HG03196 (cell line): ENCODE measurements at regions not wholly inside any gene's neighbourhood (a gene's known extent, or its start where the extent isn't known, plus 50 kb on each side); places are given as distances from the start of the nearest gene placed in this dataset.

ENCODE experiments used
- ATAC-seq: cut with Tn5 transposase; IDR thresholded peaks from one replicate; pipeline ENCODE4 v1.9.1; 2021; ENCODE audit not compliant: unreplicated experiment

DNA sequence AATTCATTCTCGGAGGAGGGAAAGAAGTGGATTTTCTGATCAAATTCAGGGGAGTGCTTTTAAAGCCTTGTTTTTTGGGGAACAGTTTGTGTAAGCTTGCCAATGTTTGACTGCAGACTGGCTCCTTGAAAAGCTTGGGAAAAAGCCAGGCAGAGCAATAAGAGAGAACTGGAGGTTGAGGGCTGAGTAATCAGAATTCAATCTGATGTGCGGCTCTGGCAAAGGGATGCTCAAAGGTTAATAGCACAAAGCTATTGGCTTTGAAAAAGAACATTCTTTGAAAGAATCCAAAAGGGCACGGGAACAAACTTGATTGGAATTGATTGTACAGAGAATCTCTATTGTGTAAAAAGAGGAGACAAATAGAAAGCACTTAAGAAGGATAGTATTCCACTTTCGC is 279.3 kb downstream of the YTHDC2 start:
- no peak for ATAC-seq

DNA sequence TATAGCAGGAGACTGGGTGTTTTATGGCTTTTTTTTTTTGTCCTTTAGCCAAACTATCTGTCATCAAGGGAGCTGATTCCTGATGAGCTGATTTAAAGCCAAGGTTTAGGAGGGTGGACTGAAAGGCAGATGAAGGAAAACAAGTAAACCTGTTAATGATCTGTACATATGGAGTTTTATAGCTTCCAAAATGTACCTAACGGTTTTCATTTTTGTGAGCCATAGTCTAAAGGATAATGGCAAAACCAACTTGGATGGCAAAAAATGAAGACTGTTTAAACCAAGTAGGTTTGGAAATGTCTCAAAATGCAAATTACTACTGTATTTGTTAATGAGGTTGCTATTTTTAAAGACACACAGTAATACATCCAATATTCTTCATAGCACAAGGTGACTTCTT is 281.5 kb downstream of the YTHDC2 start:
- ATAC-seq = no peak

- ATAC-seq = no peak
These were observed 287.2 kb downstream of the YTHDC2 start for GRCh38 chr5:113800686-113801085.

GRCh38 chr5:113804264-113804663 is 290.8 kb downstream of the YTHDC2 start:
- no peak for ATAC-seq

- no peak for ATAC-seq
These were observed 291.4 kb downstream of the YTHDC2 start for GRCh38 chr5:113804943-113805342.

GRCh38 chr5:113806250-113806649 is 292.8 kb downstream of the YTHDC2 start:
- ATAC-seq = no peak

GRCh38 chr5:113806904-113807303 is 293.4 kb downstream of the YTHDC2 start:
- no peak for ATAC-seq

DNA sequence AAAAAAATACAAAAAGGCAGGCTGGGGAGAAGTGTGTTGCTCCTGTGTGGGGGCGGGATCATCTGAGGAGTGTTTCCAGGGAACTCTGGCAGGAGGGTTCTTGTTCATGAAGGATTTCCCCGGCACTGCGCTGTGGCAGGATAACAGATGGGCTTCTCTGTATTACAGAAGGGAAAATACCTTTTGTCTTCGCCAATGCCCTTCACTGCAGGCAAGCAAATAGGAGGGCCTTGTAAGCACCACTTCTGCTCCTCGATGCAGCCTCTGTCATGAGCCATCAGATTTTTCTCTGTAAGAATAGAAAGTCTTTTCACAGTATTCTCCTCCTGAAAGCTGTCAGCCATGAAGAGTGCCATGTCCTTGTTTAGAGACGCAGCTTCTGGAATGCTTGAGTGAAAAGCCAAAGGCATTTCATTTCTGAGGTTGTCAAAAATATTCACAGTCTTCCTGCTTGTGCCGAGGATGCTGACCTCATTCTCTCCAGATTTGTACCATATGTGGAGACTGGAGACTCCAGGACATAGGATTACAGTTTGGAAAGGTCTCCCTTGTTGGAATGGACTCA is 294.0 kb downstream of the YTHDC2 start:
- ATAC-seq = no peak

GRCh38 chr5:113808956-113809355 is 295.5 kb downstream of the YTHDC2 start:
- ATAC-seq = no peak

DNA sequence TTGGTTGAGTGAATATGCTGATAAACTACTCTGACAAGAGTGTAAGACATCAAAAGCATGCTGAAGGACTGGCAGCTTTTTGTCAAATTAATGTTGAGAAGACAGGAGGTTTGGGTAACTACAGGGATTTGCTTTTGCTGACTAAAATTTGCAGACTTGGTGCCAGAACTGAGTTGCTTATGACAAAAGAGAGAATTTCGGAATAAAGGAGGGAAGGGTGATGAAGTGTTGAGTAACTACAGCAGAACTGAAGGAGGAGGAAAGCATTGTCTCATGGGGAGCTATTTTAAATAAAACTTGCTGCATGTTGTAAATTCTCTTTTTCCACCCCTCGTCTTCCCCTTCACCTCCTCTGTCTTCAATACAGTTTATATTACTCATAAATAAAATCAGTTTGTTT is 296.1 kb downstream of the YTHDC2 start:
- no peak for ATAC-seq

- no peak for ATAC-seq
These were observed 300.0 kb downstream of the YTHDC2 start for GRCh38 chr5:113813466-113813865.

DNA sequence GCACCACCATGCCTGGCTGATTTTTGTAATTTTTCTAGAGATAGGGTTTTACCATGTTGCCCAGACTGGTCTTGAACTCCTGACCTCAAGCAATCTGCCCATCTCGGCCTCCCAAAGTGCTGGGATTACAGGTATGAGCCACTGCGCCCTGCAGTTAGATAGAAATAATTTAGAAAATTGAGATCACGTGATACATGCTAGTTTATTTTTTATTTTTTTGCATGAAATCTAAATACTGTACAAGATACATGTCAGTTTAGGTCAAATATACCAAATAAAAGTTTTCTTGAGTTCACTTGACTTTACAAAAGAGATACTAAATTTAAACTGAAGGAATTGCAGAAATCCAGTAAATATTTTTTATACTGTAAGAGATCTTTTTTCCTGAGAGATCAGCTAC is 304.2 kb downstream of the YTHDC2 start:
- no peak for ATAC-seq

DNA sequence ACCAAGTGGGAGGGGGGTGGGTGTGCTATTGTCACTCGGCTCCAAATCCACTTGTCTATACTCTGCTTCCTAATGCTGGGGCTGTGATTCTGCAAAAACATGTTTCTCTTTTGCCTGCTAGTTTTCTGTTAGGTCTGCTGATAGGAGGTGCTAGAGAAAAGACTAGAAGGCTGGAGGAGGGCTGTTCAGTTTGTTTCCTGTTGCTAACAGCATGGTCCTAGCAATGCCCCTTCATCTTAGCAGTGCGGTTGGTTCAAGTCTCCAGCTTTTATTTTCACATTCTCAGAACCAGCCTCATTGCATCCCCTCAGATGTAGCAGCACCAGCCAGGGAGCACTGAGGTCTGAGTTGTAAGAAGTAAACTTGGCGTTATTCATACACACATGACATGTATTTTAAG is 310.2 kb downstream of the YTHDC2 start:
- no peak for ATAC-seq

DNA sequence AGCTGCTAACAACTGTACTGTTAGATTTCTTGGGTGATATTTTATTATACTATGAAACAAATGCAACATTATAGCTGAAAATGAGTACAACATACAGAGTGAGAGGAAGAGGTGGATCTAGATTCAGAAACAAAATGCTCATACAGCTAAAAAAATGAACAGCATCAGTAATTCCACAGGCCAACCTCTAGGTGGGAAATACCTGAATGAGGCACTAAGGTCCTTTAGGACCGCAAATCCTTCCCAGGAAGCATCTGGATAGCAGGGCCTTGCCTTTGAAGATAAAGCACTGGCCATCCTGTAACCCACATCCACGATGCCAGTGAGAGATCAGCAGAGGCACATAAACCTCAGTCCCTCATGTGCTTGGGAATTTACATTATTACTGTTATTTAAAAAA is 310.8 kb downstream of the YTHDC2 start:
- no peak for ATAC-seq

- ATAC-seq = no peak
These were observed 311.7 kb downstream of the YTHDC2 start for GRCh38 chr5:113825176-113825575.

- no peak for ATAC-seq
These were observed 333.4 kb downstream of the YTHDC2 start for GRCh38 chr5:113846941-113847340.

DNA sequence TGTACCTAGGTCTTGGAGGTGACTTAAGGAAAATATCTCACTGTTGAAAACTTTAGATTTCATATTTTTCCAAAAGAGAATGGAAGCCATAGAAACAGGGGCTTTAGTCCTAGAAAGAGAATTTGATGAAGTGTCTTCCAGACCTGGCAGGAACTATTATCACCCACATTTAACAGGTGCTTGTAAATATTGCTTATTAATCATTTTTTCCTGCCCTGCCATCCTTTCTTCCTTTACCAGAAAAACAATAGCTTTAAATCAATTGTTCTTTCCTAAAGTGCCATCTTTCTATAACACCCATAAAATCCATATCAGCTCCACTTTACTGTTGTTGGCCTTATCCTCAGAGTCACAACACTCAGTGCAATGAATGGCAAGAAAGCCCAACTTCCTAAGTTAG is 350.9 kb downstream of the YTHDC2 start:
- ATAC-seq = no peak

GRCh38 chr5:113866763-113867162 is 353.3 kb downstream of the YTHDC2 start:
- no peak for ATAC-seq

GRCh38 chr5:113869611-113870010 is 356.1 kb downstream of the YTHDC2 start:
- ATAC-seq = no peak

- ATAC-seq = no peak
These were observed 358.5 kb downstream of the YTHDC2 start for GRCh38 chr5:113871972-113872371.

- ATAC-seq = no peak
These were observed 361.6 kb downstream of the YTHDC2 start for GRCh38 chr5:113875096-113875495.

GRCh38 chr5:113891491-113891890 is 378.0 kb downstream of the YTHDC2 start:
- no peak for ATAC-seq

GRCh38 chr5:113896789-113897188 is 383.3 kb downstream of the YTHDC2 start:
- no peak for ATAC-seq

DNA sequence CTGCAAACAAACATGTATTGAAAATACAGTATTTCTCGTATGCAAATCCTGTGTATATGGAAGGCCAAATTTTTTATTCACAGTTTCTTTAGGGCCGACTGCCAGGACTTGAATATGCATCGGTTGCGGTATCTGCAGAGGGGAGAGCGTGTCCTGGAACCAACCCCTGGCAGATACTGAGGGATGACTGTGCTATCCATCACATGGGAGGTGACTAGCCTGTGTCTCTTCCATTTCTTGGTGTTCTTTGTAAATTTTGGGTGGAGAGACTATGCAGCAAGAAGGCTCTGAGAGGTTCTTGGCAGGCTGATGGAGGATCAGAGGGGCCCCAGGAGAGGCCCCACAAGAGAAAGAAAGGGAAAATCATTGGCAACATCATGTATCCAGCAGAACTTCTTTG is 384.3 kb downstream of the YTHDC2 start:
- no peak for ATAC-seq
